ENCODE measurements at regions not wholly inside any gene's neighbourhood (a gene's known extent, or its start where the extent isn't known, plus 50 kb on each side); places are given as distances from the start of the nearest gene placed in this dataset.
"Not testable (repeated sequence)": the region's sequence is repeated elsewhere in the genome, so short reads cannot be mapped to it uniquely, and the experiment has no call there.

- DNase-seq (ENCODE audit: low read depth, low spot score) = no peak
Observed at GRCh38 chr1:187947359-187947758, 1118.6 kb downstream of the PLA2G4A start.

GRCh38 chr1:187948170-187948794 is 1119.5 kb downstream of the PLA2G4A start:
- DNase-seq (ENCODE audit: low read depth, low spot score) = no peak

GRCh38 chr1:187949567-187949966 is 1120.8 kb downstream of the PLA2G4A start:
- DNase-seq (ENCODE audit: low read depth, low spot score) = no peak

GRCh38 chr1:187951817-187952216 is 1123.1 kb downstream of the PLA2G4A start:
- no peak for DNase-seq (ENCODE audit: low read depth, low spot score)

- no peak for DNase-seq (ENCODE audit: low read depth, low spot score)
Observed at GRCh38 chr1:187952446-187952845, 1123.7 kb downstream of the PLA2G4A start.

GRCh38 chr1:187956975-187957374 is 1128.2 kb downstream of the PLA2G4A start:
- DNase-seq (ENCODE audit: low read depth, low spot score) = no peak

GRCh38 chr1:187958207-187958606 is 1129.5 kb downstream of the PLA2G4A start:
- no peak for DNase-seq (ENCODE audit: low read depth, low spot score)

GRCh38 chr1:187959062-187959461 is 1130.3 kb downstream of the PLA2G4A start:
- DNase-seq (ENCODE audit: low read depth, low spot score) = no peak

- DNase-seq (ENCODE audit: low read depth, low spot score) = no peak
Observed at GRCh38 chr1:187960125-187960638, 1131.4 kb downstream of the PLA2G4A start.

GRCh38 chr1:187961895-187962294 is 1133.1 kb downstream of the PLA2G4A start:
- no peak for DNase-seq (ENCODE audit: low read depth, low spot score)

GRCh38 chr1:187971851-187972250 is 1143.1 kb downstream of the PLA2G4A start:
- DNase-seq (ENCODE audit: low read depth, low spot score) = no peak

- DNase-seq (ENCODE audit: low read depth, low spot score) = no peak
Observed at GRCh38 chr1:187977298-187977697, 1148.5 kb downstream of the PLA2G4A start.

GRCh38 chr1:187985145-187985896 is 1156.6 kb downstream of the PLA2G4A start:
- DNase-seq (ENCODE audit: low read depth, low spot score) = no peak

GRCh38 chr1:187985897-187986654 is 1157.3 kb downstream of the PLA2G4A start:
- no peak for DNase-seq (ENCODE audit: low read depth, low spot score)

- no peak for DNase-seq (ENCODE audit: low read depth, low spot score)
Observed at GRCh38 chr1:187987236-187987776, 1158.6 kb downstream of the PLA2G4A start.

GRCh38 chr1:187991944-187992343 is 1163.2 kb downstream of the PLA2G4A start:
- DNase-seq (ENCODE audit: low read depth, low spot score) = no peak

- no peak for DNase-seq (ENCODE audit: low read depth, low spot score)
Observed at GRCh38 chr1:187996780-187997179, 1168.0 kb downstream of the PLA2G4A start.

GRCh38 chr1:187999973-188000372 is 1171.2 kb downstream of the PLA2G4A start:
- DNase-seq (ENCODE audit: low read depth, low spot score) = no peak

GRCh38 chr1:188003687-188004086 is 1174.9 kb downstream of the PLA2G4A start:
- DNase-seq (ENCODE audit: low read depth, low spot score) = not testable (repeated sequence)

GRCh38 chr1:188004849-188005248 is 1176.1 kb downstream of the PLA2G4A start:
- no peak for DNase-seq (ENCODE audit: low read depth, low spot score)

GRCh38 chr1:188006354-188006753 is 1177.6 kb downstream of the PLA2G4A start:
- peak; percentile 29 for DNase-seq (ENCODE audit: low read depth, low spot score)

Data from pulmonary artery endothelial cell (primary cell).